ENCODE measurements at regions not wholly inside any gene's neighbourhood (a gene's known extent, or its start where the extent isn't known, plus 50 kb on each side); places are given as distances from the start of the nearest gene placed in this dataset.

DNA sequence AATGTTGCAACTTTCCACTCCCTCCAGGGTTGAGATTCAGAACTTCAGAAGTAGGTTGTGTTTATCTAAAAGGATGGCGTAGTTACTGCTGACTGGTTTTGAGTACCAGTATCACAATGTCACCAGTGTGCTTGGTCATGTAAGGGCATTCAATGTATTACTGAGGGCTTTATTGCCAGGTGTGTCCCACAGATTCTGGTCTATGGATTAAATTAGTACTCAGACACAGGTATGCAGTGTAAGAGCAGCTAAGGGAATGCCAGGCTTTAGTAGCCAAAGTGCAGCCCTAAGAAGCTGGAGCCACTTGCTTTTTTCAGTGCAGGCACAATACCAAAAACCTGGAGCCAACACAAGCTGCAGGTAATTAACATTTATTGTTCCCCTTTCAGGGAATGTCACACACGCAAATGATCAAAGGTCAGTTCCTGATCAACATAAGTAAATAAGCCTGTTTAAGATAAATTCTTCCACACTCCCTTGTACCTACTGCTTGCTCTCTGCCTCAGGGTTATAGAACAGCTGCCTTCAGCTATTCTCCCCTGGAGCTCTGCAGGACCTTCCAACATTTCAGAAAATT, 130.1 kb upstream of the ZNF91 start:
- DNase-seq (ENCODE audit: low read depth, low spot score), result no peak
- H3K9me3 ChIP-seq (ENCODE audit: control insufficient read depth, insufficient read depth, low read length), result peaks cover 28% of the 10 kb centered on the region; the same call in 1 of the 2 replicates
- TF ChIP-seq, protein P1, sequence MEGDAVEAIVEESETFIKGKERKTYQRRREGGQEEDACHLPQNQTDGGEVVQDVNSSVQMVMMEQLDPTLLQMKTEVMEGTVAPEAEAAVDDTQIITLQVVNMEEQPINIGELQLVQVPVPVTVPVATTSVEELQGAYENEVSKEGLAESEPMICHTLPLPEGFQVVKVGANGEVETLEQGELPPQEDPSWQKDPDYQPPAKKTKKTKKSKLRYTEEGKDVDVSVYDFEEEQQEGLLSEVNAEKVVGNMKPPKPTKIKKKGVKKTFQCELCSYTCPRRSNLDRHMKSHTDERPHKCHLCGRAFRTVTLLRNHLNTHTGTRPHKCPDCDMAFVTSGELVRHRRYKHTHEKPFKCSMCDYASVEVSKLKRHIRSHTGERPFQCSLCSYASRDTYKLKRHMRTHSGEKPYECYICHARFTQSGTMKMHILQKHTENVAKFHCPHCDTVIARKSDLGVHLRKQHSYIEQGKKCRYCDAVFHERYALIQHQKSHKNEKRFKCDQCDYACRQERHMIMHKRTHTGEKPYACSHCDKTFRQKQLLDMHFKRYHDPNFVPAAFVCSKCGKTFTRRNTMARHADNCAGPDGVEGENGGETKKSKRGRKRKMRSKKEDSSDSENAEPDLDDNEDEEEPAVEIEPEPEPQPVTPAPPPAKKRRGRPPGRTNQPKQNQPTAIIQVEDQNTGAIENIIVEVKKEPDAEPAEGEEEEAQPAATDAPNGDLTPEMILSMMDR (IDR thresholded peaks at IDR 0.05; ENCODE audit: low read depth, low read length), result no peak
- H3K4me3 ChIP-seq (ENCODE audit: low read depth, low read length), result no peak overlapping the region
- POLR2A ChIA-PET, result no interaction called here
- H3K27me3 ChIP-seq (ENCODE audit: control insufficient read depth, insufficient read depth, low read length), result no peaks in the 10 kb centered on the region
- CTCF ChIA-PET, result no interaction called here
- H3K27ac ChIP-seq (ENCODE audit: low read depth, low read length), result no peak overlapping the region

GRCh38 chr19:23523863-23524262, 128.6 kb upstream of the ZNF91 start:
- POLR2A ChIA-PET, result no interaction called here
- Histone ChIP-seq H3K27me3 (ENCODE audit: control insufficient read depth, insufficient read depth, low read length) (no peaks in the 10 kb centered on the region), H3K4me3 (ENCODE audit: low read depth, low read length) (no peak overlapping the region), H3K27ac (ENCODE audit: low read depth, low read length) (no peak overlapping the region), H3K9me3 (ENCODE audit: control insufficient read depth, insufficient read depth, low read length) (peaks cover 20% of the 10 kb centered on the region; the same call in 1 of the 2 replicates)
- CTCF ChIA-PET, result no interaction called here
- no peak for DNase-seq (ENCODE audit: low read depth, low spot score)
- TF ChIP-seq, protein P1 (IDR thresholded peaks at IDR 0.05; ENCODE audit: low read depth, low read length), result no peak

- Histone ChIP-seq H3K27me3 (ENCODE audit: control insufficient read depth, insufficient read depth, low read length) (no peaks in the 10 kb centered on the region), H3K4me3 (ENCODE audit: low read depth, low read length) (no peak overlapping the region), H3K27ac (ENCODE audit: low read depth, low read length) (no peak overlapping the region), H3K9me3 (ENCODE audit: control insufficient read depth, insufficient read depth, low read length) (peaks cover 23% of the 10 kb centered on the region; the same call in 1 of the 2 replicates)
- DNase-seq (ENCODE audit: low read depth, low spot score), result no peak
- ChIA-PET POLR2A (no interaction called here), CTCF (no interaction called here)
- TF ChIP-seq, protein P1 (IDR thresholded peaks at IDR 0.05; ENCODE audit: low read depth, low read length), result no peak
Measured at GRCh38 chr19:23522431-23522830, 127.2 kb upstream of the ZNF91 start.

- CTCF ChIA-PET, result no interaction called here
- Histone ChIP-seq H3K4me3 (ENCODE audit: low read depth, low read length) (no peak overlapping the region), H3K27me3 (ENCODE audit: control insufficient read depth, insufficient read depth, low read length) (no peaks in the 10 kb centered on the region), H3K9me3 (ENCODE audit: control insufficient read depth, insufficient read depth, low read length) (peaks cover 23% of the 10 kb centered on the region; the same call in 1 of the 2 replicates), H3K27ac (ENCODE audit: low read depth, low read length) (no peak overlapping the region)
- DNase-seq (ENCODE audit: low read depth, low spot score), result no peak
- POLR2A ChIA-PET, result no interaction called here
- TF ChIP-seq, protein P1 (IDR thresholded peaks at IDR 0.05; ENCODE audit: low read depth, low read length), result no peak
Measured at GRCh38 chr19:23521471-23521870, 126.2 kb upstream of the ZNF91 start.

- Histone ChIP-seq H3K4me3 (ENCODE audit: low read depth, low read length) (no peak overlapping the region), H3K9me3 (ENCODE audit: control insufficient read depth, insufficient read depth, low read length) (peaks cover 23% of the 10 kb centered on the region; the same call in 1 of the 2 replicates), H3K27me3 (ENCODE audit: control insufficient read depth, insufficient read depth, low read length) (no peaks in the 10 kb centered on the region), H3K27ac (ENCODE audit: low read depth, low read length) (no peak overlapping the region)
- no peak for DNase-seq (ENCODE audit: low read depth, low spot score)
- POLR2A ChIA-PET, result no interaction called here
- TF ChIP-seq, protein P1 (IDR thresholded peaks at IDR 0.05; ENCODE audit: low read depth, low read length), result no peak
- CTCF ChIA-PET, result no interaction called here
Measured at GRCh38 chr19:23520441-23520840, 125.2 kb upstream of the ZNF91 start.

Measured in AG04450 (cell line).